Upper lobe of left lung (tissue), 6 donors: ENCODE measurements at regions not wholly inside any gene's neighbourhood (a gene's known extent, or its start where the extent isn't known, plus 50 kb on each side); places are given as distances from the start of the nearest gene placed in this dataset.

ENCODE experiments used
- ATAC-seq, 2 donors: fragments of 200-7000 bp; cut with Tn5 transposase; one replicate each; pipeline ENCODE4 v1.9.1; 2022; ENCODE audit warnings: mild to moderate bottlenecking in 2 of 2, moderate library complexity in 2 of 2; ENCODE audit not compliant: low FRiP score in 2 of 2
- DNase-seq, 2 donors: peaks; one replicate each; pipeline ENCODE4 v3.0.0-alpha.2; 2019 to 2020
- H3K27ac ChIP-seq, 4 donors: fragments of 200-600 bp; sonication (generic); one replicate each; pipeline ENCODE4 v1.5.1; 2016 to 2019
- H3K27me3 ChIP-seq, 4 donors: fragments of 200-600 bp; sonication (generic); one replicate each; pipeline ENCODE4 v1.5.1; 2017 to 2019
- H3K36me3 ChIP-seq, 4 donors: fragments of 200-600 bp; sonication (generic); one replicate each; pipeline ENCODE4 v1.5.1; 2016 to 2019
- H3K4me1 ChIP-seq, 4 donors: fragments of 200-600 bp; sonication (generic); one replicate each; pipeline ENCODE4 v1.5.1; 2018 to 2019
- H3K4me3 ChIP-seq, 4 donors: fragments of 200-600 bp; sonication (generic); one replicate each; pipeline ENCODE4 v1.5.1; 2017 to 2019; ENCODE audit warnings: mild to moderate bottlenecking in 2 of 4, moderate library complexity in 1 of 4
- H3K9me3 ChIP-seq, 4 donors: fragments of 200-600 bp; sonication (generic); one replicate each; pipeline ENCODE4 v1.5.1; 2018 to 2019
- EP300 ChIP-seq, 4 donors: sonication (generic); formaldehyde crosslinking; IDR thresholded peaks; one replicate each; pipeline ENCODE4 v1.5.1; 2017; ENCODE audit warnings: antibody characterized with exemption in 4 of 4, control low read depth in 2 of 4
- POLR2A ChIP-seq, 4 donors: fragments of 450-650 bp; IDR thresholded peaks; one replicate each; pipeline ENCODE4 v1.5.1; 2016 to 2017; ENCODE audit warnings: antibody characterized with exemption in 4 of 4, mild to moderate bottlenecking in 2 of 4
- POLR2AphosphoS5 ChIP-seq, 2 donors: sonication (generic); formaldehyde crosslinking; IDR thresholded peaks; one replicate each; pipeline ENCODE4 v1.5.1; 2017; ENCODE audit warnings: antibody characterized with exemption in 2 of 2
- WGBS, 2 donors: methylation state at CpG; one replicate each; pipeline ENCODE4 v1.1.5; 2017 to 2018; 5-methylcytosine and 5-hydroxymethylcytosine counted together
- TF ChIP-seq, protein P1 (sequence below), 6 experiments: fragments of 450-650 bp in 4 of 6; fragments of 200-600 bp in 2 of 6; sonication (generic) in 2 of 6; IDR thresholded peaks; one replicate each; pipeline ENCODE4 v1.5.1; 2016 to 2019; ENCODE audit warnings: antibody characterized with exemption in 6 of 6
- donor health status: DM: no; HTN: no; CAD: no; lungs with moderate emphysema.
- donor health status: DM: no; HTN: yes; CAD: no; lungs with severe emphysema.

DNA sequence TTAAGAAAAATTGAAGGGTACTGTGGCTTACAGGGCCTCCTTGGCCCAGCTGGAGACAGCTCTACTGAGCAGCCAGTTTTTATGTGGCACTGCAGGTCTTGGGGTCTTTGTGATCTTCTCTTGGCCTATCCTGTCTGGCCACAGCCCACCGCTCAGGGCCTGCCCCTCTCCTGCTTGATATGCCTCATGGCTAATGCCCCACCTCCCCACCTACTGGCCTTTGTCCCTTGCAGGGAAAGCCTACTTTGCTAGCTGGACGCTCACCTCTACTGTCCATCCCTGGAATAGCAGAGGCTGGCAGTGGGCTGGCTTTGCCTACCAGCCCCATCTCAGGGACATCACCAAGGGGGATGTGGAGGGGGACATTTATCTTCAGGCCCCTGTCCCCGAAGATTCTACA lies 134.1 kb downstream of the PJA1 start:
- Histone ChIP-seq H3K27ac (no peak overlapping the region), H3K27me3 (no peaks in the 10 kb centered on the region), H3K4me1 (peaks cover 0 to 13% (median 10%) of the 10 kb centered on the region in 4 donors), H3K36me3 (no peaks in the 10 kb centered on the region), H3K9me3 (no peaks in the 10 kb centered on the region), H3K4me3 (no peak overlapping the region)
- ATAC-seq (no peak), DNase-seq (no peak)
- TF ChIP-seq EP300 (IDR thresholded peaks at IDR 0.05) = no peak
- WGBS, 2 donors = 77 to 100% methylated on average over 2 to 3 of the region's 3 CpGs

- Histone ChIP-seq H3K27ac (no peak overlapping the region), H3K27me3 (no peaks in the 10 kb centered on the region), H3K4me3 (no peak overlapping the region), H3K4me1 (peaks cover 0 to 13% (median 10%) of the 10 kb centered on the region in 4 donors), H3K9me3 (no peaks in the 10 kb centered on the region), H3K36me3 (no peaks in the 10 kb centered on the region)
- 95 to 100% methylated on average over 7 of the region's 7 CpGs for WGBS, 2 donors
- TF ChIP-seq POLR2A (IDR thresholded peaks at IDR 0.05) = no peak
- TF ChIP-seq, protein P1, sequence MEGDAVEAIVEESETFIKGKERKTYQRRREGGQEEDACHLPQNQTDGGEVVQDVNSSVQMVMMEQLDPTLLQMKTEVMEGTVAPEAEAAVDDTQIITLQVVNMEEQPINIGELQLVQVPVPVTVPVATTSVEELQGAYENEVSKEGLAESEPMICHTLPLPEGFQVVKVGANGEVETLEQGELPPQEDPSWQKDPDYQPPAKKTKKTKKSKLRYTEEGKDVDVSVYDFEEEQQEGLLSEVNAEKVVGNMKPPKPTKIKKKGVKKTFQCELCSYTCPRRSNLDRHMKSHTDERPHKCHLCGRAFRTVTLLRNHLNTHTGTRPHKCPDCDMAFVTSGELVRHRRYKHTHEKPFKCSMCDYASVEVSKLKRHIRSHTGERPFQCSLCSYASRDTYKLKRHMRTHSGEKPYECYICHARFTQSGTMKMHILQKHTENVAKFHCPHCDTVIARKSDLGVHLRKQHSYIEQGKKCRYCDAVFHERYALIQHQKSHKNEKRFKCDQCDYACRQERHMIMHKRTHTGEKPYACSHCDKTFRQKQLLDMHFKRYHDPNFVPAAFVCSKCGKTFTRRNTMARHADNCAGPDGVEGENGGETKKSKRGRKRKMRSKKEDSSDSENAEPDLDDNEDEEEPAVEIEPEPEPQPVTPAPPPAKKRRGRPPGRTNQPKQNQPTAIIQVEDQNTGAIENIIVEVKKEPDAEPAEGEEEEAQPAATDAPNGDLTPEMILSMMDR (IDR thresholded peaks at IDR 0.05) = no peak
- no peak for TF ChIP-seq POLR2AphosphoS5 (IDR thresholded peaks at IDR 0.05)
- TF ChIP-seq EP300 (IDR thresholded peaks at IDR 0.05) = no peak
- ATAC-seq (no peak), DNase-seq (no peak)
Observed at GRCh38 chrX:69029771-69030170, 135.5 kb downstream of the PJA1 start.

DNA sequence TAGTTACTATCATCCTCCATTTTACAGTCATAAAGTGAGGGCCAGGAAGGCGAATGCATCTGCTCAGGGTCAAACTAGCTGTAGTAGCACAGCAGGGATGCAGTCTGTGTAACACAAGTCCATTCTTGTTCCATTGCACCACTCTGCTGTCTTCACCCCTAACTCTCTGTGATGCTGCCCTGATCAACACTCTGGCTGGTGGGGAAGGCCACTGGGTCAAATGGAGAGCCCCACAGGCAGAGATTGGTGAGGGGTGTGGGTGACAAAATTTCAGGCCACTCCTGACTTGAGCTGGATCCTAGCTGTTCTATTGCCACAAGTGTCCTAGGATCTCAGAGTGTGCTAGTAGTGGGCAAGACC lies 136.5 kb downstream of the PJA1 start:
- Histone ChIP-seq H3K9me3 (no peaks in the 10 kb centered on the region), H3K27ac (peak overlapping the region in 1 of 4 donors; percentile 30), H3K4me1 (peaks cover 0 to 13% (median 10%) of the 10 kb centered on the region in 4 donors), H3K27me3 (no peaks in the 10 kb centered on the region), H3K4me3 (no peak overlapping the region), H3K36me3 (no peaks in the 10 kb centered on the region)
- ATAC-seq (no peak), DNase-seq (no peak)
- WGBS, 2 donors = 73 to 100% methylated on average over 1 of the region's 1 CpG
- TF ChIP-seq POLR2A (IDR thresholded peaks at IDR 0.05) (no peak), POLR2AphosphoS5 (IDR thresholded peaks at IDR 0.05) (no peak), EP300 (IDR thresholded peaks at IDR 0.05) (no peak)
- TF ChIP-seq, protein P1 (IDR thresholded peaks at IDR 0.05) = no peak

GRCh38 chrX:69028006-69028760 lies 137.1 kb downstream of the PJA1 start:
- H3K4me1 ChIP-seq = peaks cover 0 to 13% (median 10%) of the 10 kb centered on the region in 4 donors
- 67 to 81% methylated on average over 2 to 8 of the region's 8 CpGs for WGBS, 2 donors
- TF ChIP-seq POLR2A (IDR thresholded peaks at IDR 0.05) (no peak), EP300 (IDR thresholded peaks at IDR 0.05) (no peak), POLR2AphosphoS5 (IDR thresholded peaks at IDR 0.05) (no peak)
- TF ChIP-seq, protein P1 (IDR thresholded peaks at IDR 0.05) = no peak
- H3K27ac ChIP-seq = peak overlapping the region; percentile 13 to 51 (median 34)
- no peak for DNase-seq
- H3K4me3 ChIP-seq = no peak overlapping the region
- no peaks in the 10 kb centered on the region for H3K27me3 ChIP-seq
- ATAC-seq = no peak
- H3K9me3 ChIP-seq = no peaks in the 10 kb centered on the region
- H3K36me3 ChIP-seq = no peaks in the 10 kb centered on the region

DNA sequence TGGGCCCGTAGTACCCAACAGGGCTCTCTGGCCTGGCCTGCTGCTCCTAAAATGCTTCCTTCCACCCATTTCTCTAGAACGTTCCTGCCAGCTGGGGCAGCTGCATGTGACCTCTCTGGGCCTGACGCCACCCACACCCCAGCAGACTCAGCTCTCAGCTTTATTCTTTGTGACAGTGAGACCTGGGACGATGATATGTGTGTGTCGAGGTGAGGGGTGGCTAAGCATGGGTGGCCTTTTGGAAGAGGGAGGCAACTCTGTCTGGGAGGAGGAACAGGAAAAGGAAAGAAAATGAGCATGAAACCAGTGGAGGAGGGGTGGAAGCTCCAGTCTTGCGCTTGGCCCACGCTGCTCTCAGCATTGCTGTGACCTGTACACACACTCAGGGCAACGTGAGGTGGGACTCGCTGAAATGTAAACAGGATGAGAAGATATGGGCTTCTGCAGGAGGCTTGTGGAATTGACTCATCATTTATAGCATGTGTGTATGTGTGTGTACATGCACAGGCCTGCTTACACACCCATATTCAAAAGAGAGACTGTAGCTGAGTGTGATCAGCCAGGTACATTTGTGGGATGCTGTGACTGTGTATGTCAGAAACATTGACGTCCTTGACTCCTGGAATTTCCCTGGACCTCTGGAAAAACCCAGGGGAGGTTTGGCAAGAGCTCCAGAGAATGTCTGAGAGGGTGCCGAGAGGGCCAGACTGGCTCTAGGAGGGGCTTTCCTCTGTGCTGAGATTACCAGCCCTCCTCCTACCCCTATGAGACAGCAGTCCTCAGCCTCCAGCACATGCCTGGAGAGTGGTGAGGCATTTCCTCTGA lies 137.9 kb downstream of the PJA1 start:
- peak overlapping the region; percentile 38 to 51 (median 46) for H3K27ac ChIP-seq
- 37 to 42% methylated on average over 10 to 11 of the region's 11 CpGs for WGBS, 2 donors
- DNase-seq = no peak
- TF ChIP-seq POLR2AphosphoS5 (IDR thresholded peaks at IDR 0.05) (peak in 1 of 2 donors; percentile 51), EP300 (IDR thresholded peaks at IDR 0.05) (peak in 1 of 4 donors; percentile 30), POLR2A (IDR thresholded peaks at IDR 0.05) (no peak)
- TF ChIP-seq, protein P1 (IDR thresholded peaks at IDR 0.05) = no peak
- H3K36me3 ChIP-seq = no peaks in the 10 kb centered on the region
- no peak overlapping the region for H3K4me3 ChIP-seq
- peak in 1 of 2 donors; percentile 4 for ATAC-seq
- H3K4me1 ChIP-seq = peaks cover 0 to 13% (median 10%) of the 10 kb centered on the region in 4 donors
- H3K27me3 ChIP-seq = no peaks in the 10 kb centered on the region
- H3K9me3 ChIP-seq = no peaks in the 10 kb centered on the region
